Activated CD4-positive, alpha-beta T cell treated with anti-CD3 and anti-CD28 coated beads, Interleukin-2, amount 10 ng/mL, durations not matched to agents 7 days and 5 days (primary cell): ENCODE measurements at regions not wholly inside any gene's neighbourhood (a gene's known extent, or its start where the extent isn't known, plus 50 kb on each side); places are given as distances from the start of the nearest gene placed in this dataset.

Experiments used
- CTCF ChIA-PET: fragments of 350-600 bp; sonication (Branson Sonifier 250); formaldehyde crosslinking; loops from one replicate; lab custom pipeline; 2021; ENCODE audit warnings: antibody characterized with exemption; lab: Charles Lee
- POLR2A ChIA-PET: fragments of 350-600 bp; sonication (Branson Sonifier 250); formaldehyde crosslinking; loops from one replicate; lab custom pipeline; 2021; ENCODE audit warnings: antibody characterized with exemption; lab: Charles Lee
- DNase-seq: peaks from one replicate; pipeline ENCODE4 v3.0.0-alpha.2; 2020
- H3K27ac Mint-ChIP-seq: one replicate; pipeline ENCODE4 v1.8.0; 2021; ENCODE audit warnings: mild to moderate bottlenecking, moderate library complexity, mixed read lengths
- H3K27me3 Mint-ChIP-seq: one replicate; pipeline ENCODE4 v1.8.0; 2021; ENCODE audit warnings: mixed read lengths
- H3K36me3 Mint-ChIP-seq: one replicate; pipeline ENCODE4 v1.8.0; 2021; ENCODE audit warnings: low read depth, mixed read lengths
- H3K4me1 Mint-ChIP-seq: one replicate; pipeline ENCODE4 v1.8.0; 2021; ENCODE audit warnings: mixed read lengths
- H3K4me3 Mint-ChIP-seq: one replicate; pipeline ENCODE4 v1.8.0; 2021; ENCODE audit warnings: mild to moderate bottlenecking, moderate library complexity, mixed read lengths
- H3K9me3 Mint-ChIP-seq: one replicate; pipeline ENCODE4 v1.8.0; 2021; ENCODE audit warnings: mixed read lengths

GRCh38 chr5:74056789-74057164 lies 430.8 kb downstream of the ARHGEF28 start:
- H3K9me3 Mint-ChIP-seq = no peaks in the 10 kb centered on the region
- no peak overlapping the region for H3K4me3 Mint-ChIP-seq
- CTCF ChIA-PET = no interaction called here
- POLR2A ChIA-PET = no interaction called here
- H3K27ac Mint-ChIP-seq = no peak overlapping the region
- no peaks in the 10 kb centered on the region for H3K4me1 Mint-ChIP-seq
- peaks cover 9% of the 10 kb centered on the region for H3K27me3 Mint-ChIP-seq
- no peak for DNase-seq
- no peaks in the 10 kb centered on the region for H3K36me3 Mint-ChIP-seq

GRCh38 chr5:74056107-74056788 lies 430.3 kb downstream of the ARHGEF28 start:
- no peaks in the 10 kb centered on the region for H3K4me1 Mint-ChIP-seq
- no peaks in the 10 kb centered on the region for H3K36me3 Mint-ChIP-seq
- no peak overlapping the region for H3K27ac Mint-ChIP-seq
- ChIA-PET CTCF (no interaction called here), POLR2A (no interaction called here)
- no peak for DNase-seq
- no peak overlapping the region for H3K4me3 Mint-ChIP-seq
- H3K27me3 Mint-ChIP-seq = peaks cover 12% of the 10 kb centered on the region
- no peaks in the 10 kb centered on the region for H3K9me3 Mint-ChIP-seq

GRCh38 chr5:74055486-74056106 lies 429.6 kb downstream of the ARHGEF28 start:
- no peak overlapping the region for H3K27ac Mint-ChIP-seq
- ChIA-PET CTCF (no interaction called here), POLR2A (no interaction called here)
- no peak overlapping the region for H3K4me3 Mint-ChIP-seq
- H3K4me1 Mint-ChIP-seq = no peaks in the 10 kb centered on the region
- H3K36me3 Mint-ChIP-seq = no peaks in the 10 kb centered on the region
- H3K27me3 Mint-ChIP-seq = peaks cover 12% of the 10 kb centered on the region
- DNase-seq = no peak
- H3K9me3 Mint-ChIP-seq = no peaks in the 10 kb centered on the region

- H3K27ac Mint-ChIP-seq = no peak overlapping the region
- H3K27me3 Mint-ChIP-seq = peaks cover 15% of the 10 kb centered on the region
- H3K4me1 Mint-ChIP-seq = no peaks in the 10 kb centered on the region
- POLR2A ChIA-PET = no interaction called here
- no peak overlapping the region for H3K4me3 Mint-ChIP-seq
- no peaks in the 10 kb centered on the region for H3K36me3 Mint-ChIP-seq
- no peak for DNase-seq
- CTCF ChIA-PET = no interaction called here
- no peaks in the 10 kb centered on the region for H3K9me3 Mint-ChIP-seq
These were observed 428.8 kb downstream of the ARHGEF28 start for GRCh38 chr5:74054641-74055421.

- Mint-ChIP-seq H3K9me3 (no peaks in the 10 kb centered on the region), H3K4me1 (no peaks in the 10 kb centered on the region), H3K27me3 (peaks cover 15% of the 10 kb centered on the region), H3K36me3 (no peaks in the 10 kb centered on the region), H3K27ac (no peak overlapping the region), H3K4me3 (no peak overlapping the region)
- no peak for DNase-seq
- ChIA-PET CTCF (no interaction called here), POLR2A (no interaction called here)
These were observed 428.1 kb downstream of the ARHGEF28 start for GRCh38 chr5:74054139-74054538.

GRCh38 chr5:74052441-74053221 lies 426.6 kb downstream of the ARHGEF28 start:
- CTCF ChIA-PET = no interaction called here
- H3K4me3 Mint-ChIP-seq = no peak overlapping the region

GRCh38 chr5:74051076-74051475 lies 425.1 kb downstream of the ARHGEF28 start:
- Mint-ChIP-seq H3K4me1 (no peaks in the 10 kb centered on the region), H3K36me3 (no peaks in the 10 kb centered on the region), H3K27ac (no peak overlapping the region), H3K4me3 (no peak overlapping the region), H3K9me3 (no peaks in the 10 kb centered on the region), H3K27me3 (peaks cover 18% of the 10 kb centered on the region)
- ChIA-PET CTCF (interaction anchor here (0.5 kb wide), 1 partner anchor 682 kb away, joined by 3 read pairs; no protein-coding TSS in a partner anchor), POLR2A (no interaction called here)
- DNase-seq = no peak

More at GRCh38 chr5:74052441-74053221, 426.6 kb downstream of the ARHGEF28 start:
- Mint-ChIP-seq H3K27ac (no peak overlapping the region), H3K9me3 (no peaks in the 10 kb centered on the region), H3K4me1 (no peaks in the 10 kb centered on the region), H3K27me3 (peaks cover 20% of the 10 kb centered on the region), H3K36me3 (no peaks in the 10 kb centered on the region)
- POLR2A ChIA-PET = interaction anchor here (0.6 kb wide), 1 partner anchor 11 kb away, joined by 3 read pairs; no protein-coding TSS in a partner anchor
- DNase-seq = no peak

GRCh38 chr5:74044936-74045335 lies 418.9 kb downstream of the ARHGEF28 start:
- H3K27me3 Mint-ChIP-seq = peaks cover 9% of the 10 kb centered on the region
- no peaks in the 10 kb centered on the region for H3K36me3 Mint-ChIP-seq
- no peak for DNase-seq
- ChIA-PET POLR2A (no interaction called here), CTCF (interaction anchor here (0.6 kb wide), 1 partner anchor 1230 kb away, joined by 4 read pairs; no protein-coding TSS in a partner anchor)
- H3K27ac Mint-ChIP-seq = no peak overlapping the region
- no peak overlapping the region for H3K4me3 Mint-ChIP-seq
- no peaks in the 10 kb centered on the region for H3K9me3 Mint-ChIP-seq
- H3K4me1 Mint-ChIP-seq = no peaks in the 10 kb centered on the region

- no peak overlapping the region for H3K4me3 Mint-ChIP-seq
- POLR2A ChIA-PET = no interaction called here
- DNase-seq = no peak
These were observed 417.0 kb downstream of the ARHGEF28 start for GRCh38 chr5:74042959-74043358.

GRCh38 chr5:74042559-74042958 lies 416.6 kb downstream of the ARHGEF28 start:
- DNase-seq = no peak
- ChIA-PET CTCF (no interaction called here), POLR2A (no interaction called here)
- Mint-ChIP-seq H3K9me3 (no peaks in the 10 kb centered on the region), H3K4me3 (no peak overlapping the region), H3K36me3 (no peaks in the 10 kb centered on the region), H3K27me3 (peaks cover 3% of the 10 kb centered on the region), H3K27ac (no peak overlapping the region), H3K4me1 (no peaks in the 10 kb centered on the region)

More at GRCh38 chr5:74042959-74043358, 417.0 kb downstream of the ARHGEF28 start:
- CTCF ChIA-PET = no interaction called here
- H3K27me3 Mint-ChIP-seq = peaks cover 5% of the 10 kb centered on the region
- no peaks in the 10 kb centered on the region for H3K4me1 Mint-ChIP-seq
- no peak overlapping the region for H3K27ac Mint-ChIP-seq
- H3K36me3 Mint-ChIP-seq = no peaks in the 10 kb centered on the region
- no peaks in the 10 kb centered on the region for H3K9me3 Mint-ChIP-seq

GRCh38 chr5:74041913-74042312 lies 415.9 kb downstream of the ARHGEF28 start:
- Mint-ChIP-seq H3K27me3 (no peaks in the 10 kb centered on the region), H3K4me1 (no peaks in the 10 kb centered on the region), H3K9me3 (no peaks in the 10 kb centered on the region), H3K36me3 (no peaks in the 10 kb centered on the region), H3K4me3 (no peak overlapping the region), H3K27ac (no peak overlapping the region)
- ChIA-PET CTCF (no interaction called here), POLR2A (interaction anchor here (0.6 kb wide), 1 partner anchor 10 kb away, joined by 3 read pairs; no protein-coding TSS in a partner anchor)
- DNase-seq = no peak

GRCh38 chr5:74040811-74041491 lies 415.0 kb downstream of the ARHGEF28 start:
- Mint-ChIP-seq H3K27me3 (no peaks in the 10 kb centered on the region), H3K4me3 (no peak overlapping the region), H3K4me1 (peaks cover 2% of the 10 kb centered on the region), H3K27ac (no peak overlapping the region), H3K36me3 (no peaks in the 10 kb centered on the region), H3K9me3 (no peaks in the 10 kb centered on the region)
- ChIA-PET CTCF (interaction anchor here (1.0 kb wide), 1 partner anchor 603 kb away, joined by 3 read pairs; no protein-coding TSS in a partner anchor), POLR2A (interaction anchor here (0.6 kb wide), 1 partner anchor 11 kb away, joined by 3 read pairs; no protein-coding TSS in a partner anchor)
- no peak for DNase-seq
